Psoas muscle (tissue), 7 donors: ENCODE measurements at regions not wholly inside any gene's neighbourhood (a gene's known extent, or its start where the extent isn't known, plus 50 kb on each side); places are given as distances from the start of the nearest gene placed in this dataset.

Experiments used
- ATAC-seq, 4 donors: fragments of 200-7000 bp; cut with Tn5 transposase; one replicate each; pipeline ENCODE4 v1.9.1; 2020; ENCODE audit warnings: moderate library complexity in 3 of 4, mild to moderate bottlenecking in 2 of 4
- DNase-seq, 2 donors: peaks; one replicate each; pipeline ENCODE4 v3.0.0-alpha.2; 2020
- H3K27ac ChIP-seq: fragments of 200-600 bp; one replicate; pipeline ENCODE4 v1.8.0; 2022
- H3K27me3 ChIP-seq, 3 donors: fragments of 200-600 bp in 1 of 3; one replicate each; pipeline versions ENCODE4 v1.6.1 to v1.8.0; 2013 to 2022; ENCODE audit warnings: low read length in 2 of 3, mild to moderate bottlenecking in 2 of 3, moderate library complexity in 1 of 3; ENCODE audit not compliant: insufficient read depth in 3 of 3
- H3K36me3 ChIP-seq, 2 donors: fragments of 200-600 bp in 1 of 2; one replicate each; pipeline versions ENCODE4 v1.6.1 to v1.8.0; 2013 to 2022; ENCODE audit warnings: low read depth in 1 of 2, mild to moderate bottlenecking in 1 of 2, moderate library complexity in 1 of 2; ENCODE audit not compliant: insufficient read depth in 1 of 2
- H3K4me1 ChIP-seq: fragments of 200-600 bp; one replicate; pipeline ENCODE4 v1.8.0; 2022
- H3K4me3 ChIP-seq: fragments of 200-600 bp; one replicate; pipeline ENCODE4 v1.8.0; 2022; ENCODE audit warnings: mild to moderate bottlenecking
- H3K9me3 ChIP-seq: fragments of 200-600 bp; one replicate; pipeline ENCODE4 v1.8.0; 2022
- WGBS, 3 donors: extraction: QIAGEN DNeasy Blood & Tissue Kit; methylation state at CpG; one replicate each; pipeline versions ENCODE4 v1.1.6 to v1.1.7; 2013; 5-methylcytosine and 5-hydroxymethylcytosine counted together
- intact Hi-C, 2 donors: fragments of 100-400 bp; cut with DNase I; formaldehyde crosslinking; loops; one replicate each; pipeline versions ENCODE4 v1.11.0 to v1.14.2; 2022
- TF ChIP-seq, protein P1 (sequence below): fragments of 200-600 bp; IDR thresholded peaks from one replicate; pipeline ENCODE4 v1.8.0; 2022; ENCODE audit warnings: antibody characterized with exemption
- donor health status: healthy with polysubstance abuse.
- donor health status: DM: no; HTN: no; CAD: no; lungs with moderate emphysema.
- donor health status: Bipolar disorder and iron deficiency.
- donor health status: healthy.
- donor health status: DM: yes; HTN: yes; CAD: no.
- donor health status: DM: no; HTN: no; CAD: no.
- donor health status: DM: yes; HTN: yes; CAD: no.

DNA sequence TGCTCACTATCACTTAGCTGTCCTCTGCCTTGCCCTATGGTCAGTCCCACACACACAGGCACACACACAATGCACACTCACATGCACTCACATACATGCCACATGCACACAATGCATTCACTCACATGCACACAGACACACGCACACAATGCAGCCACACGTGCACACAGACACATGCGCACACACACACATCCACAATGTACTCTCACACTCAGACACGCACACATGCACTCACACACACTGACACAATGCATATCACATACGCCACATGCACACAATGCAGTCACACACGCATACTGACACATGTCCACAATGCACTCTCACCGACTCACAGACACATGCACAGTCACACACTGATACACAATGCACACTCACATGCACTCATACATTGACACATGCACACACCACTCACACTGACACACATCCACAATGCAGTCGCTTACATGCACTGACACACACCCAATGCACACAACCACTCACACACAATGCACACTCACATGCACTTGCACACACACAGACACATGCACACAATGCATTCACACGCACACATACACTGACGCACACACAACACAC is 99.7 kb downstream of the ENGASE start:
- TF ChIP-seq, protein P1, sequence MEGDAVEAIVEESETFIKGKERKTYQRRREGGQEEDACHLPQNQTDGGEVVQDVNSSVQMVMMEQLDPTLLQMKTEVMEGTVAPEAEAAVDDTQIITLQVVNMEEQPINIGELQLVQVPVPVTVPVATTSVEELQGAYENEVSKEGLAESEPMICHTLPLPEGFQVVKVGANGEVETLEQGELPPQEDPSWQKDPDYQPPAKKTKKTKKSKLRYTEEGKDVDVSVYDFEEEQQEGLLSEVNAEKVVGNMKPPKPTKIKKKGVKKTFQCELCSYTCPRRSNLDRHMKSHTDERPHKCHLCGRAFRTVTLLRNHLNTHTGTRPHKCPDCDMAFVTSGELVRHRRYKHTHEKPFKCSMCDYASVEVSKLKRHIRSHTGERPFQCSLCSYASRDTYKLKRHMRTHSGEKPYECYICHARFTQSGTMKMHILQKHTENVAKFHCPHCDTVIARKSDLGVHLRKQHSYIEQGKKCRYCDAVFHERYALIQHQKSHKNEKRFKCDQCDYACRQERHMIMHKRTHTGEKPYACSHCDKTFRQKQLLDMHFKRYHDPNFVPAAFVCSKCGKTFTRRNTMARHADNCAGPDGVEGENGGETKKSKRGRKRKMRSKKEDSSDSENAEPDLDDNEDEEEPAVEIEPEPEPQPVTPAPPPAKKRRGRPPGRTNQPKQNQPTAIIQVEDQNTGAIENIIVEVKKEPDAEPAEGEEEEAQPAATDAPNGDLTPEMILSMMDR: no peak

GRCh38 chr17:79171188-79171587 is 96.6 kb downstream of the ENGASE start:
- intact Hi-C loops: no loop called here
- no peak overlapping the region for H3K27ac ChIP-seq
- H3K27me3 ChIP-seq: peaks cover 0 to 40% (median 4%) of the 10 kb centered on the region in 3 donors
- 29 to 30% (median 29%) methylated on average over 13 of the region's 13 CpGs for WGBS, 3 donors
- H3K9me3 ChIP-seq: no peaks in the 10 kb centered on the region
- no peaks in the 10 kb centered on the region for H3K36me3 ChIP-seq
- ATAC-seq (no peak), DNase-seq (no peak)
- TF ChIP-seq, protein P1: no peak
- no peaks in the 10 kb centered on the region for H3K4me1 ChIP-seq
- no peak overlapping the region for H3K4me3 ChIP-seq

More for the DNA sequence above, 99.7 kb downstream of the ENGASE start:
- Histone ChIP-seq H3K36me3 (no peaks in the 10 kb centered on the region), H3K27me3 (peaks cover 0 to 21% (median 0%) of the 10 kb centered on the region in 3 donors), H3K4me3 (no peak overlapping the region), H3K9me3 (no peaks in the 10 kb centered on the region), H3K4me1 (peaks cover 12% of the 10 kb centered on the region), H3K27ac (no peak overlapping the region)
- ATAC-seq (no peak), DNase-seq (no peak)
- WGBS, 3 donors: 83 to 89% (median 86%) methylated on average over 10 of the region's 10 CpGs
- intact Hi-C loops: no loop called here

DNA sequence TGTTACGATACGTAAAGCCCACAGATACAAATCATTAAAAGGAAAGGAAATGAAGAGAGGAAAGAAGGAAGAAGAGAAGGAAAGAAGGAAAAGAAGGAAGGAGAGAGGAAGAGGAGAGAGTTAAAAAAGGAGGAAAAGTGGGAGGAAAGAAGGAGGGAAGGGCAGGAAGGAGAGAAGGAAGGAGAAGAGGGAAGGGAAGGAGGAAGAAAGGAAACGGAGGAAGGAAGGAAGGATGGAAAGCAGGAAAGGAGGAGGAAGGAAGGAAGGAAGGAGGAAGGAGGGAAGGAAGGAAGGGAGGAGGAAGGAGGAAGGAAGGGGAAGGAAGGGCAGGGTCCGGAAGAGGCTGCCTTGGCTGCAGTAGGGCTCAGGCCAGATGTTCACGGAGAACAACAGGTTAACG is 95.2 kb downstream of the ENGASE start:
- Histone ChIP-seq H3K36me3 (no peaks in the 10 kb centered on the region), H3K4me1 (no peaks in the 10 kb centered on the region), H3K9me3 (no peaks in the 10 kb centered on the region), H3K4me3 (no peak overlapping the region), H3K27ac (no peak overlapping the region), H3K27me3 (peaks cover 0 to 51% (median 8%) of the 10 kb centered on the region in 3 donors)
- DNase-seq (no peak), ATAC-seq (no peak)
- TF ChIP-seq, protein P1: no peak
- intact Hi-C loops: no loop called here
- 56 to 69% (median 65%) methylated on average over 6 of the region's 6 CpGs for WGBS, 3 donors

DNA sequence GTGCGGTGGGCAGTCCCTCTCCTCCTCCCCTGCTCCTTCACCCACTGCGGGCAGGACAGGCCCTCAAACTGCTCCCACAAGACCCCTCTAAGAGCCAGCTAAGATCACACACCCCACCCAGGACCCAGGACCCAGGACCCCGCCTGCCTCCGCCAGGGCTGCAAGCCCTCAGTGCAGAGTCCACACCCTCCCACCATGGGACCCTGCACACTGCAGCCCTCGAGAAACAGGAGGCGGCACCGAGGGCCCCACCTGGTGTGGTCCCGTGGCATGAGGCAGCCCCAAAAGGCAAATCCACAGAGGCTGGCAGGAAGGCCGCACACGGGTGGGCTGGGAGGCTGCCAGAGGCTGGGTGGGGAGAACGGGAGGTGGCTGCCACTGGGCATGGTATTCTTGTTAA is 94.7 kb downstream of the ENGASE start:
- no peak for DNase-seq
- H3K36me3 ChIP-seq: no peaks in the 10 kb centered on the region
- H3K4me1 ChIP-seq: no peaks in the 10 kb centered on the region
- WGBS, 3 donors: 52 to 61% (median 60%) methylated on average over 10 to 11 of the region's 11 CpGs
- H3K4me3 ChIP-seq: no peak overlapping the region
- no peaks in the 10 kb centered on the region for H3K9me3 ChIP-seq
- no peak overlapping the region for H3K27ac ChIP-seq
- peaks cover 0 to 54% (median 8%) of the 10 kb centered on the region in 3 donors for H3K27me3 ChIP-seq
- intact Hi-C loops: no loop called here
- TF ChIP-seq, protein P1: no peak
- ATAC-seq: no peak

DNA sequence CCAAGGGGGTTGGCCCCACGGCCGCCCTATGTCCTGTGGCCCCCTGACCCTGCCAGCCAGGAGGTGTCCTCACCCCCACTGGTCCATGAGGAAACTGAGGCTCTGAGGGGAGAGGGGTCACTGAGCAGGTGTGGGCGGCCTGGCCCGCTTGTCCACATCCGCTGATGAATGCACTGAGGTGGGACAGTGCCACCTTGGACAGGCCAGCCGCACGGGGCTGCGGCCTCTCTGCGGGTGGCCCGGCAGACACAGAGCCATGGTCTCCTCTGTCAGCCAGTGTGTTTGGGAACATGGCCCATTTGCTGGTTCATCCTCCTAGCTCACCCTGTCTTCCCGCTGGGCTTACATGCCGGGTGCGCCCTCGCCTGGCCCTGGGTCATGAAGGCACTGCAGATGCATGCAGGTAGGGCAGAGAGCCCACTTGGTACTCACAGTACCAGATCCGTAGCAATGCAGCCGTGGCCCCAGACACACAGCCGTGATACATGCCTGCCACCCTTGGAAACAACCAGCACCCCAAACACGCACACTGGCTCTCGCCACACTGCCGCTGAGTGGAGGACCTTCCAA is 93.9 kb downstream of the ENGASE start:
- 77 to 85% (median 81%) methylated on average over 20 of the region's 20 CpGs for whole genome bisulfite sequencing, 3 donors
- no peaks in the 10 kb centered on the region for H3K36me3 ChIP-seq
- H3K9me3 ChIP-seq: no peaks in the 10 kb centered on the region
- H3K4me3 ChIP-seq: no peak overlapping the region
- intact Hi-C loops: no loop called here
- ATAC-seq: no peak
- no peak for DNase-seq
- no peaks in the 10 kb centered on the region for H3K4me1 ChIP-seq
- peaks cover 0 to 62% (median 8%) of the 10 kb centered on the region in 3 donors for H3K27me3 ChIP-seq
- H3K27ac ChIP-seq: no peak overlapping the region
- TF ChIP-seq, protein P1: no peak
